Progenitor cell of endocrine pancreas (in vitro differentiated cells): ENCODE measurements at regions not wholly inside any gene's neighbourhood (a gene's known extent, or its start where the extent isn't known, plus 50 kb on each side); places are given as distances from the start of the nearest gene placed in this dataset.

Experiments used
- DNase-seq: peaks from one replicate; pipeline ENCODE4 v3.0.0; 2021; ENCODE audit warnings: low spot score; ENCODE audit not compliant: unreplicated experiment
- H3K27ac Mint-ChIP-seq: 2 replicates; pipeline ENCODE4 v1.8.0; 2021; ENCODE audit warnings: mild to moderate bottlenecking, moderate library complexity, mixed read lengths
- H3K27me3 Mint-ChIP-seq: 2 replicates; pipeline ENCODE4 v1.8.0; 2021; ENCODE audit warnings: mixed read lengths
- H3K36me3 Mint-ChIP-seq: 2 replicates; pipeline ENCODE4 v1.8.0; 2022; ENCODE audit warnings: mixed read lengths; ENCODE audit not compliant: insufficient read depth
- H3K4me1 Mint-ChIP-seq: 2 replicates; pipeline ENCODE4 v1.8.0; 2021; ENCODE audit warnings: low read depth, mixed read lengths
- H3K4me3 Mint-ChIP-seq: 2 replicates; pipeline ENCODE4 v1.8.0; 2021; ENCODE audit warnings: low read depth, mild to moderate bottlenecking, moderate library complexity, mixed read lengths
- H3K9me3 Mint-ChIP-seq: 2 replicates; pipeline ENCODE4 v1.8.0; 2021; ENCODE audit warnings: low read depth, mixed read lengths
- CTCF ChIP-seq: fragments of 200-600 bp; sonication (generic); IDR thresholded peaks from one replicate; pipeline ENCODE4 v1.5.0; 2021; ENCODE audit warnings: antibody characterized with exemption, mild to moderate bottlenecking; ENCODE audit not compliant: unreplicated experiment

GRCh38 chr20:19812696-19813095, 54.6 kb downstream of the RIN2 start:
- H3K4me3 Mint-ChIP-seq = no peak overlapping the region
- no peak overlapping the region for H3K27ac Mint-ChIP-seq
- H3K36me3 Mint-ChIP-seq = peaks cover 17% of the 10 kb centered on the region
- no peaks in the 10 kb centered on the region for H3K9me3 Mint-ChIP-seq
- TF ChIP-seq CTCF = no peak
- DNase-seq = no peak
- H3K27me3 Mint-ChIP-seq = no peaks in the 10 kb centered on the region
- peaks cover 3% of the 10 kb centered on the region for H3K4me1 Mint-ChIP-seq

GRCh38 chr20:19813846-19814640, 56.0 kb downstream of the RIN2 start:
- Mint-ChIP-seq H3K9me3 (peaks cover 4% of the 10 kb centered on the region), H3K4me3 (no peak overlapping the region), H3K27ac (no peak overlapping the region), H3K27me3 (no peaks in the 10 kb centered on the region), H3K4me1 (peaks cover 3% of the 10 kb centered on the region), H3K36me3 (peaks cover 19% of the 10 kb centered on the region)
- DNase-seq = no peak
- no peak for TF ChIP-seq CTCF

- Mint-ChIP-seq H3K4me1 (peaks cover 3% of the 10 kb centered on the region), H3K4me3 (no peak overlapping the region), H3K27me3 (no peaks in the 10 kb centered on the region), H3K27ac (peak overlapping the region; percentile 33), H3K9me3 (peaks cover 6% of the 10 kb centered on the region), H3K36me3 (peaks cover 14% of the 10 kb centered on the region)
- DNase-seq = no peak
- TF ChIP-seq CTCF = no peak
Measured at GRCh38 chr20:19815553-19815991, 57.5 kb downstream of the RIN2 start.

GRCh38 chr20:19816386-19816785, 58.3 kb downstream of the RIN2 start:
- H3K27me3 Mint-ChIP-seq = no peaks in the 10 kb centered on the region
- peaks cover 6% of the 10 kb centered on the region for H3K9me3 Mint-ChIP-seq
- no peak for TF ChIP-seq CTCF
- peaks cover 9% of the 10 kb centered on the region for H3K36me3 Mint-ChIP-seq
- peaks cover 3% of the 10 kb centered on the region for H3K4me1 Mint-ChIP-seq
- no peak overlapping the region for H3K27ac Mint-ChIP-seq
- no peak overlapping the region for H3K4me3 Mint-ChIP-seq
- no peak for DNase-seq

- H3K27ac Mint-ChIP-seq = no peak overlapping the region
- no peak for TF ChIP-seq CTCF
- peaks cover 6% of the 10 kb centered on the region for H3K9me3 Mint-ChIP-seq
- H3K4me1 Mint-ChIP-seq = peaks cover 3% of the 10 kb centered on the region
- H3K36me3 Mint-ChIP-seq = peaks cover 9% of the 10 kb centered on the region
- DNase-seq = no peak
- H3K4me3 Mint-ChIP-seq = no peak overlapping the region
- H3K27me3 Mint-ChIP-seq = no peaks in the 10 kb centered on the region
Measured at GRCh38 chr20:19817017-19817416, 59.0 kb downstream of the RIN2 start.
